ENCODE measurements at regions not wholly inside any gene's neighbourhood (a gene's known extent, or its start where the extent isn't known, plus 50 kb on each side); places are given as distances from the start of the nearest gene placed in this dataset.

DNA sequence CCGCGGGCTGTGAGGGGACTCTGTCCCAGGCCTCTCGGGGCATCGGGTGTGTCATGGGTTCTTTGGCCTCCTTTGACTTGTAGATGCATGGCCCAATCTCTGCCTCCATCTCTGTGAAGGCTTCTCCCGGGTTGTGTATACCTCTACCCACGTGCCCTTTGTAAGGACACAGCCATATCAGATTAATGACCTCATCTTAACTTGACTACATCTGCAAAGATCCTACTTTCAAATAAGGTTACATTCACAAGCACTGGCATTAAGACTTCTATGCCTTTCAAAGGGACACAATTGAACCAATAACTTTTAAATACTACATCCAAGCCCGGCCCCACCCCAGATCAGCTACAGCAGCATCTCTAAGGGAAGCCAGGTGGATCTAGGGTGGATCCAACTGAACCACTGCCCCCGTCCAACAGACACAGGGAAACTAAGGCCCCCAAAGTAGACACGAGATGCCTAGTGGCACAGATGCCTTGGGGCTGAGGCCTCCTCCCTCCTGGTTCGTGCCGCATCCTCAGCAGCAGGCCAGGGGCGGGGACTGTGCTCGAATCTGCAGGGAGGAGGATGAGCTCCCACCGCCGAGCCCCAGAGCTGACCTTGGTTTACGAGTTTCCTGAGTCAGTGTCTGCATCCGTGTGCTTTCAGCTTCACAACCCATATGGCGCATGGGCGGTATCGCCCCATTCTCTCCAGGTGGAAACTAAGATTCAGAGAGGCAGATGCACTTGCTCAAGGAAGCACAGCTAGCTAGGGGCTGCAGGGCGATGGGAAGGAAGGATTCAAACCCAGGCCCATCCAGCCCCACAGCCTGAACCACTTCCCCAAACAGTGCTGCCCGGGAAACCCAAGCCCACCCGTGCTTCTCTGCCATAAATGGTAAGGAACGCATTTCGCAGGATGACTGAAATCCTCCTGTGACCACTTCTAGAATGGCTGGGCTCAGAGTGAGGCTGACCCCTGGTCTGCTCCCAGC is 353.3 kb downstream of the C16orf95 start:
- no peak for DNase-seq

DNA sequence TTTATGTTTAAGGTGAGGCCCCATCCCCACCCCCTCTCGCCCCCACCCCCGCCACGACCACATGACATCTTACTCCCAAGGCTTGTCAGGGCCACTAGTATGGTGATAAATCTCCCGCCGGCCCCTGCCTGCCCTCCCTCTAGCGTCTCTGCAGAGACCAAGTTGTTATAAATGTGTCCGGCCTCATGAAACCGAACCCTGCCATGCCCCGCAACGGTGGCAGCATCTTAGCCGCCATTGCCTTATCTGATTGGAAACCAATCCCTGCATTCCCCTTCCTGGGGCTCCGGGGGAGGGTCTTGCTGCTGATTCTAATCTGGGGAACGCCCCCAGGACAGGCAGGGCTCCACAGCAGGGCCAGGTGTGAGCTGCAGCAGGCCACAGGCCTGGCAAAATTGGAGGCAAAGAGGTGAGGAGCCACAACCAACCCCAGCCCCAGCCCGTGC is 352.4 kb downstream of the C16orf95 start:
- no peak for DNase-seq

- DNase-seq = no peak
Measured at GRCh38 chr16:86965331-86965730, 351.9 kb downstream of the C16orf95 start.

- no peak for DNase-seq
Measured at GRCh38 chr16:86965840-86966550, 351.2 kb downstream of the C16orf95 start.

DNA sequence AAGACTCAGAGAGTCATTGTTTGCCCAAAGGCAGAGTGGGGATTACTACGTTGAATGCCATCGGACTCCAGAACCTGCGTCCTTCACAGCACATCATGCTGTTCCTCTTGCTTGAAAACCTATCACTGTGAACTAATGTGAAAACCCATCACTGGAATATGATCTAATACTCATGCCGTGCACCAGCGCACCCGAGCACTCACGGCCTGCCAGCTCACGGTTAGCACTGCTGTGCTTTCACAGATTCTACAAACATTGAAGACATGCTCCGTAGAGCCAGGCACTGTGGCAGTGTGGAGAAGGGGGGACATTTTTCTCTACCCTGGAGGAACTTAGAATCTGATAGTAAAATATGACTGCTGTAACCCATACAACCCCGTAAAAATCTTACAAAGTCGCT is 350.4 kb downstream of the C16orf95 start:
- no peak for DNase-seq

GRCh38 chr16:86968866-86969265 is 348.3 kb downstream of the C16orf95 start:
- no peak for DNase-seq

GRCh38 chr16:86969716-86970115 is 347.5 kb downstream of the C16orf95 start:
- no peak for DNase-seq

GRCh38 chr16:86970279-86970678 is 346.9 kb downstream of the C16orf95 start:
- no peak for DNase-seq

- DNase-seq = no peak
Measured at GRCh38 chr16:86970726-86971125, 346.5 kb downstream of the C16orf95 start.

DNA sequence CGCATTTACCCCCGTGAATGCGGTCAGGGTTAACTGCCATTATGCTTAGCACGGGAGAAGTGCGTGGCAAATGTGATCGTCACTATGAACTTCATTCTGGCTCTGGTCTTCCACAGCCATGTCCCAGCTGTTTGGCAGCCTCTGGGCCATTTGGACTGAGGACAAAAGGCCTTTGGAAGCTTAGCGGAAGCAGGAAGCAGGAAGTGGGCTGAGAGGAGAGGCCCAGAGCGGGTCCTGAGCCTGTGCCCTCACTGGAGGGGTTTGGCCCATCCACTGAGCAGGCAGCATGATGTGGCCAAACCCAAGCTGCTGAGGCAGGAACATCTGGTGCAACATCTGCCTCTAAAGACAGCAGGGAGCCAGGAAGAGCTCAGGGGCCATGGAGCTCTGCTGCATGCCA is 345.9 kb downstream of the C16orf95 start:
- DNase-seq = no peak

DNA sequence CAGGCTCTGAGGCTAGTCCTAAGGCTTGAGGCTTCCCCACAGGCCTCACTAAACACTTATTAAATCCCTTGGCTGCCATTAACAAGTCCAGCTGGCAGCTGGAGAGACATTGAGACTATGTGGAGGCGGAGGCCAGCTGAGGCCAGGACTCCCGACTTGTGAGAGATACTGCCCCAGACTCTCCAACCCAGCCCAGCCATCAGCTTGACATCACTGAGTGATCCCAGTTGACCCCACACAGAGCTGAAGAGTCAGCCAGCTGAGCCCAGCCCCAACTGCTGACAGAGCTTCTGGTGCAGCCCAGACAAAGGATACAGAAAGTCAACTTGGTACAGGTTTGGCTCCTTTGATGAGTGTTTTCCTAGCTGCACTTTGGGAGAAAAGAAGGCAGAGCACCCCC is 343.1 kb downstream of the C16orf95 start:
- no peak for DNase-seq

- DNase-seq = no peak
Measured at GRCh38 chr16:86975445-86975844, 341.7 kb downstream of the C16orf95 start.

GRCh38 chr16:86977076-86977676 is 340.0 kb downstream of the C16orf95 start:
- DNase-seq = no peak

GRCh38 chr16:86978445-86979030 is 338.7 kb downstream of the C16orf95 start:
- no peak for DNase-seq

GRCh38 chr16:86979061-86979460 is 338.1 kb downstream of the C16orf95 start:
- no peak for DNase-seq

GRCh38 chr16:86979984-86980553 is 337.1 kb downstream of the C16orf95 start:
- no peak for DNase-seq

- no peak for DNase-seq
Measured at GRCh38 chr16:86980644-86981043, 336.5 kb downstream of the C16orf95 start.

DNA sequence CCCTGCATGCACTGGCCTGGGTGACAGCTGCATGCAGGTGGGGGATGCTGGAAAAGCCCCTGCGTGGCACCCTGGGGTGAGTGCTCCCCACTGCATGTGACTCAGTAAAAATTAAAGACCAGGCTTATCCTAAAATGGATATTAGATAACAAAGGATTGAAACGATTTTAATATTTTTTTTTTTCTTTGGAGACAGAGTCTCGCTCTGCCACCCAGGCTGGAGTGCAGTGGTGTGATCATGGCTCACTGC is 334.9 kb downstream of the C16orf95 start:
- no peak for DNase-seq

GRCh38 chr16:86982912-86983311 is 334.3 kb downstream of the C16orf95 start:
- DNase-seq = no peak

- no peak for DNase-seq
Measured at GRCh38 chr16:86983621-86984020, 333.6 kb downstream of the C16orf95 start.

DNA sequence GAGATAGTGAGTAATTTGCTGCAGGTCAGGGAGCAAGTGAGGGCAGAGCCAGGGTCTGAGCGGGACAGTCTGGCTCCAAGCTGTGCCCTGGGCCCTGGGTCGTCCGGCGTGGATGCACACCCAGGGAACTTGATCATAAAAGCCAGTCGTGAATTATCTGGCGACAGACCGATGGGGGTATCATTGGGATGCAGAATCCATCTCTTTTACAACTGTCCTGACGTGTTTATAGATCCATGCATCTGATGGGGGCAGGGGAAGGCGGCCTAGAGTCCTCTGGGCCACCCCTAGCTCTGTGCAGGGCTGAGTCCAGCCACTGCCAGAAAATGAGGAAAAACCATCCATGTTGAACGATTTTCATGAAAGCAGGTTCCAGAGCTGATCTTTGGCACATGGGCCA is 332.8 kb downstream of the C16orf95 start:
- DNase-seq = no peak

DNA sequence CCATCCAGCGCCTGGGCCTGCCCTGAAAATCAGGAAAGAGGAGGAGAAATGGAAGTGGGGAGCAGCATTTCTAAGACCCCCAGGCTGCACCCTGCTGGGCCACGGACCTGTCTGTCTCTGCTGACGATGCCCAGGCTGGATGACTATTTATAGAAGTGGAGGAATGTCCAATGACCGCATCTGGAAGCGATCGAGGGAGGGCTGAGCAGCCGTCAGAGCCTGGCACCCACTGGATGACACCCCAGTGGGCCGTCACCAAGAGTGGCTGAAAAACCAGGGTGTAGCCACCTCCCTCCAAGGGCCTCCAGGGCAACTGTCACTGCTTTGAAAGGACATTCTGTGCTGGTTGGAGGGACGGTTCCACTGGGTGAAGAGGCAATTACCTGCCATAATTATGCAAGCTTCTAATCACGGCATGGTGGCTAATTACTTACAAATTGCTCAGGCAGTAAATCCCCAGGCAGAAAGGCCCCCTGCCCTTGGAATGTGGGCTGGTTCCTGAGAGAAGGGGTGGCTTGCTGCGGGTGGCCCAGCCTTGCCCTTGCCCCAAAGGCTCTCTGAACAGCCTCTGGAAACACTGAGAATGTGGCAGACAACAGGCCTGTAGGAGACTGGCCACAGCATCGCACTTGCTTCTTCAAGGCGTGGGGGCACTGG is 332.1 kb downstream of the C16orf95 start:
- DNase-seq = no peak

- no peak for DNase-seq
Measured at GRCh38 chr16:86985648-86986015, 331.6 kb downstream of the C16orf95 start.
